H1 (cell line): ENCODE measurements at regions not wholly inside any gene's neighbourhood (a gene's known extent, or its start where the extent isn't known, plus 50 kb on each side); places are given as distances from the start of the nearest gene placed in this dataset.

ENCODE experiments used
- CTCF ChIA-PET: fragments of 300-600 bp; sonication (Branson Sonifier 250); formaldehyde crosslinking; loops from one replicate; lab custom pipeline; 2021; ENCODE audit not compliant: partially characterized antibody; lab: Charles Lee
- POLR2A ChIA-PET: fragments of 300-600 bp; sonication (Branson Sonifier 250); formaldehyde crosslinking; loops from one replicate; lab custom pipeline; 2021; ENCODE audit warnings: inconsistent platforms; ENCODE audit not compliant: partially characterized antibody; lab: Charles Lee
- DNase-seq, 2 experiments: peaks; one replicate each; pipeline versions ENCODE4 v3.0.0 to v3.0.0-alpha.2; 2010 to 2022; ENCODE audit warnings: low spot score in 2 of 2, low read depth in 1 of 2, mixed read lengths in 1 of 2
- FAIRE-seq: peaks from 2 replicates; lab custom pipeline; 2011; peaks lifted over from hg19 to GRCh38; lab: Jason Lieb, UNC
- H2AFZ ChIP-seq: 2 replicates; pipeline ENCODE4 v1.8.1; 2012; ENCODE audit warnings: low read length, inconsistent platforms
- H2AK5ac ChIP-seq: 2 replicates; pipeline ENCODE4 v1.6.1; 2013; ENCODE audit warnings: low read depth, low read length
- H2BK120ac ChIP-seq: replicated peaks from 2 replicates; pipeline ENCODE3; 2013; ENCODE audit warnings: low read depth, low read length, inconsistent platforms
- H2BK12ac ChIP-seq: 2 replicates; pipeline ENCODE4 v1.6.1; 2013; ENCODE audit warnings: low read depth, low read length
- H2BK15ac ChIP-seq: 2 replicates; pipeline ENCODE4 v1.6.1; 2013; ENCODE audit warnings: low read length
- H2BK20ac ChIP-seq: 2 replicates; pipeline ENCODE4 v1.6.1; 2013; ENCODE audit warnings: low read length
- H2BK5ac ChIP-seq: 2 replicates; pipeline ENCODE4 v1.6.1; 2013; ENCODE audit warnings: low read depth, low read length
- H3K14ac ChIP-seq: 2 replicates; pipeline ENCODE4 v1.6.1; 2013; ENCODE audit warnings: inconsistent platforms; ENCODE audit not compliant: insufficient read length
- H3K18ac ChIP-seq: 2 replicates; pipeline ENCODE4 v1.6.1; 2013; ENCODE audit warnings: low read length; ENCODE audit errors: extremely low read depth
- H3K23ac ChIP-seq: 2 replicates; pipeline ENCODE4 v1.6.1; 2013; ENCODE audit warnings: inconsistent platforms; ENCODE audit not compliant: insufficient read length
- H3K23me2 ChIP-seq: 2 replicates; pipeline ENCODE4 v1.6.1; 2013; ENCODE audit warnings: low read depth, low read length
- H3K27ac ChIP-seq: 2 replicates; pipeline ENCODE4 v1.6.1; 2011; ENCODE audit warnings: low read depth, low read length, inconsistent platforms
- H3K27me3 ChIP-seq, 4 experiments: replicated peaks in 1 of 4; 1 replicate in 1 of 4; 2 replicates in 3 of 4; pipeline versions ENCODE4 v1.6.1 to v1.8.1; 2011 to 2013; ENCODE audit warnings: low read length in 3 of 4, mild to moderate bottlenecking in 3 of 4, inconsistent platforms in 2 of 4, mixed read lengths in 2 of 4, moderate library complexity in 1 of 4; ENCODE audit not compliant: control insufficient read depth in 3 of 4, insufficient read depth in 3 of 4; ENCODE audit errors: extremely low read depth in 1 of 4
- H3K36me3 ChIP-seq, 4 experiments: 2 replicates each; pipeline versions ENCODE4 v1.6.1 to v1.8.1; 2011 to 2013; ENCODE audit warnings: mild to moderate bottlenecking in 4 of 4, low read length in 3 of 4, moderate library complexity in 2 of 4, control low read depth in 1 of 4, inconsistent platforms in 1 of 4; ENCODE audit not compliant: insufficient read depth in 4 of 4, control insufficient read depth in 2 of 4
- H3K4ac ChIP-seq: replicated peaks from 2 replicates; pipeline ENCODE3; 2013; ENCODE audit warnings: low read length, low read depth, mixed read lengths, inconsistent platforms; ENCODE audit not compliant: insufficient read length
- H3K4me1 ChIP-seq, 4 experiments: replicated peaks in 1 of 4; 1 replicate in 1 of 4; 2 replicates in 3 of 4; pipeline versions ENCODE4 v1.6.1 to v1.8.1; 2011 to 2013; ENCODE audit warnings: low read length in 3 of 4, inconsistent platforms in 2 of 4, mixed read lengths in 1 of 4; ENCODE audit not compliant: insufficient read depth in 4 of 4, control insufficient read depth in 3 of 4
- H3K4me2 ChIP-seq, 2 experiments: 2 replicates each; pipeline versions ENCODE4 v1.6.1 to v1.8.1; 2011 to 2013; ENCODE audit warnings: low read depth in 2 of 2, low read length in 2 of 2, control low read depth in 1 of 2, inconsistent platforms in 1 of 2, mild to moderate bottlenecking in 1 of 2; ENCODE audit not compliant: insufficient read depth in 1 of 2
- H3K4me3 ChIP-seq, 4 experiments: fragments of 200-600, 300-600 bp in 1 of 4; sonication (generic), shearing (Covaris generic), sonication (Bioruptor Twin) in 1 of 4; 2 replicates each; pipeline versions ENCODE4 v1.5.1 to v1.8.1; 2011 to 2016; ENCODE audit warnings: low read length in 4 of 4, low read depth in 3 of 4, control low read depth in 2 of 4, inconsistent platforms in 2 of 4, mild to moderate bottlenecking in 2 of 4, mixed read lengths in 1 of 4, moderate library complexity in 1 of 4; ENCODE audit not compliant: insufficient read depth in 2 of 4; ENCODE audit errors: extremely low read depth in 1 of 4
- H3K56ac ChIP-seq: replicated peaks from 2 replicates; pipeline ENCODE3; 2013; ENCODE audit warnings: low read depth, mild to moderate bottlenecking, mixed read lengths, low read length, inconsistent platforms; ENCODE audit not compliant: insufficient read length
- H3K79me1 ChIP-seq: 2 replicates; pipeline ENCODE4 v1.6.1; 2013; ENCODE audit warnings: low read depth, low read length, control low read depth
- H3K79me2 ChIP-seq, 2 experiments: 2 replicates each; pipeline versions ENCODE4 v1.6.1 to v1.8.1; 2012 to 2013; ENCODE audit warnings: low read length in 2 of 2, mild to moderate bottlenecking in 2 of 2, inconsistent platforms in 1 of 2; ENCODE audit not compliant: insufficient read depth in 2 of 2, control insufficient read depth in 1 of 2
- H3K9ac ChIP-seq, 4 experiments: replicated peaks in 1 of 4; 1 replicate in 1 of 4; 2 replicates in 3 of 4; pipeline versions ENCODE4 v1.6.1 to v1.8.1; 2011 to 2013; ENCODE audit warnings: low read depth in 3 of 4, low read length in 3 of 4, control low read depth in 2 of 4, mild to moderate bottlenecking in 2 of 4, moderate library complexity in 2 of 4, inconsistent platforms in 1 of 4; ENCODE audit errors: extremely low read depth in 1 of 4
- H3K9me3 ChIP-seq, 2 experiments: 2 replicates each; pipeline versions ENCODE4 v1.6.1 to v1.8.1; 2012 to 2013; ENCODE audit warnings: mild to moderate bottlenecking in 2 of 2, moderate library complexity in 2 of 2, control low read depth in 1 of 2, inconsistent platforms in 1 of 2, low read depth in 1 of 2, low read length in 1 of 2, mixed read lengths in 1 of 2; ENCODE audit not compliant: insufficient read depth in 2 of 2
- H4K20me1 ChIP-seq, 2 experiments: replicated peaks in 1 of 2; 2 replicates each; pipeline versions ENCODE3 to v1.8.1; 2011 to 2013; ENCODE audit warnings: inconsistent platforms in 2 of 2, low read length in 2 of 2, mild to moderate bottlenecking in 1 of 2; ENCODE audit not compliant: insufficient read depth in 2 of 2, control insufficient read depth in 1 of 2
- H4K5ac ChIP-seq: 2 replicates; pipeline ENCODE4 v1.6.1; 2013; ENCODE audit warnings: low read length, low read depth, mixed read lengths, inconsistent platforms; ENCODE audit not compliant: insufficient read length
- H4K8ac ChIP-seq: 2 replicates; pipeline ENCODE4 v1.8.0; 2013; ENCODE audit warnings: mild to moderate bottlenecking, moderate library complexity, low read length, inconsistent platforms; ENCODE audit not compliant: insufficient read depth; ENCODE audit errors: extremely low read depth
- H4K91ac ChIP-seq: replicated peaks from 2 replicates; pipeline ENCODE3; 2013; ENCODE audit warnings: low read length, mixed read lengths, inconsistent platforms; ENCODE audit not compliant: insufficient read length
- TEAD4 ChIP-seq: IDR thresholded peaks from 2 replicates; pipeline ENCODE4 v1.6.1; 2012; ENCODE audit warnings: low read depth, low read length, inconsistent platforms, mixed read lengths
- WGBS, 2 experiments: shearing (Covaris generic) in 1 of 2; methylation state at CpG; one replicate each; pipeline versions ENCODE4 v1.1.6 to v1.1.7; 2013 to 2015; ENCODE audit warnings: low lambda C conversion rate in 2 of 2, mixed read lengths in 2 of 2, inconsistent platforms in 1 of 2, low coverage in 1 of 2, missing lambda C conversion rate in 1 of 2; ENCODE audit not compliant: insufficient replicate concordance in 2 of 2, insufficient coverage in 1 of 2, insufficient read length in 1 of 2; ENCODE audit errors: extremely low coverage in 1 of 2, missing lambda C conversion rate in 1 of 2; 5-methylcytosine and 5-hydroxymethylcytosine counted together

GRCh38 chr6:3911614-3912336, 62.6 kb downstream of the FAM50B start:
- H3K4ac ChIP-seq = no peak overlapping the region
- no peaks in the 10 kb centered on the region for H3K36me3 ChIP-seq
- no peaks in the 10 kb centered on the region; a peak in 2 of 7 replicates for H3K27me3 ChIP-seq
- no peak overlapping the region for H2AFZ ChIP-seq
- no peaks in the 10 kb centered on the region for H4K20me1 ChIP-seq
- peaks cover 0 to 4% of the 10 kb centered on the region in 2 experiments; a peak in 2 of 4 replicates for H3K9me3 ChIP-seq
- no peak overlapping the region for H3K56ac ChIP-seq
- no peak overlapping the region for H2BK120ac ChIP-seq
- H3K9ac ChIP-seq = no peak overlapping the region
- H3K27ac ChIP-seq = no peak overlapping the region
- H4K8ac ChIP-seq = no peak overlapping the region
- no peak overlapping the region for H3K18ac ChIP-seq
- 0 out of 2 replicates have a peak overlapping the region, but pooled peaks have one; percentile 11 for H2BK15ac ChIP-seq
- no peak overlapping the region for H2BK5ac ChIP-seq
- WGBS, 2 experiments = 90% methylated on average over 8 of the region's 8 CpGs; no CpG with 5 or more reads in 1 of the 2 experiments
- H3K4me1 ChIP-seq = peaks cover 0 to 3% (median 3%) of the 10 kb centered on the region in 4 experiments; a peak in 4 of 7 replicates
- no peak overlapping the region for H2BK12ac ChIP-seq
- H3K23me2 ChIP-seq = no peaks in the 10 kb centered on the region
- no peaks in the 10 kb centered on the region for H3K79me2 ChIP-seq
- H3K23ac ChIP-seq = no peak overlapping the region
- DNase-seq (peak in 1 of 2 experiments; percentile 39), FAIRE-seq (no peak)
- H3K79me1 ChIP-seq = no peaks in the 10 kb centered on the region
- no peak overlapping the region for H3K4me2 ChIP-seq
- ChIA-PET CTCF (interaction anchor here (0.7 to 3.2 kb wide), 9 partner anchors 10 to 168 kb away, joined by 3 to 15 read pairs (median 3); partner anchors contain the start of gene FAM50B), POLR2A (no interaction called here)
- H3K4me3 ChIP-seq = no peak overlapping the region
- no peak overlapping the region for H4K5ac ChIP-seq
- no peak overlapping the region for H4K91ac ChIP-seq
- no peak overlapping the region for H2BK20ac ChIP-seq
- no peak overlapping the region for H3K14ac ChIP-seq
- no peak overlapping the region for H2AK5ac ChIP-seq
- no peak for TF ChIP-seq TEAD4
